GM06990 (cell line): ENCODE measurements at regions not wholly inside any gene's neighbourhood (a gene's known extent, or its start where the extent isn't known, plus 50 kb on each side); places are given as distances from the start of the nearest gene placed in this dataset.

Source experiments
- DNase-seq: peaks from one replicate; pipeline ENCODE4 v3.0.0-alpha.2; 2011; ENCODE audit not compliant: insufficient read length; ENCODE audit errors: extremely low read depth
- H3K27me3 ChIP-seq: replicated peaks from 2 replicates; pipeline ENCODE4 v1.6.0; 2011; ENCODE audit warnings: low read length; ENCODE audit not compliant: control insufficient read depth, insufficient read depth
- H3K36me3 ChIP-seq: 2 replicates; pipeline ENCODE4 v1.5.1; 2011; ENCODE audit warnings: low read length; ENCODE audit not compliant: control insufficient read depth, insufficient read depth
- H3K4me3 ChIP-seq: replicated peaks from 2 replicates; pipeline ENCODE4 v1.5.1; 2011; ENCODE audit warnings: low read depth, mild to moderate bottlenecking, control low read depth, low read length
- TF ChIP-seq, protein P1 (sequence below): IDR thresholded peaks from 2 replicates; pipeline ENCODE4 v1.5.1; 2011; ENCODE audit warnings: low read length, control low read depth, mild to moderate bottlenecking, inconsistent platforms; ENCODE audit not compliant: insufficient read depth, poor library complexity, severe bottlenecking

- TF ChIP-seq, protein P1, sequence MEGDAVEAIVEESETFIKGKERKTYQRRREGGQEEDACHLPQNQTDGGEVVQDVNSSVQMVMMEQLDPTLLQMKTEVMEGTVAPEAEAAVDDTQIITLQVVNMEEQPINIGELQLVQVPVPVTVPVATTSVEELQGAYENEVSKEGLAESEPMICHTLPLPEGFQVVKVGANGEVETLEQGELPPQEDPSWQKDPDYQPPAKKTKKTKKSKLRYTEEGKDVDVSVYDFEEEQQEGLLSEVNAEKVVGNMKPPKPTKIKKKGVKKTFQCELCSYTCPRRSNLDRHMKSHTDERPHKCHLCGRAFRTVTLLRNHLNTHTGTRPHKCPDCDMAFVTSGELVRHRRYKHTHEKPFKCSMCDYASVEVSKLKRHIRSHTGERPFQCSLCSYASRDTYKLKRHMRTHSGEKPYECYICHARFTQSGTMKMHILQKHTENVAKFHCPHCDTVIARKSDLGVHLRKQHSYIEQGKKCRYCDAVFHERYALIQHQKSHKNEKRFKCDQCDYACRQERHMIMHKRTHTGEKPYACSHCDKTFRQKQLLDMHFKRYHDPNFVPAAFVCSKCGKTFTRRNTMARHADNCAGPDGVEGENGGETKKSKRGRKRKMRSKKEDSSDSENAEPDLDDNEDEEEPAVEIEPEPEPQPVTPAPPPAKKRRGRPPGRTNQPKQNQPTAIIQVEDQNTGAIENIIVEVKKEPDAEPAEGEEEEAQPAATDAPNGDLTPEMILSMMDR, result no peak
- Histone ChIP-seq H3K36me3 (no peaks in the 10 kb centered on the region), H3K27me3 (no peaks in the 10 kb centered on the region; the same call in 1 of the 2 replicates), H3K4me3 (no peak overlapping the region)
- DNase-seq, result no peak
These were observed 113.1 kb upstream of the GUCA2B start for GRCh38 chr1:42040159-42040558.

GRCh38 chr1:42038261-42038660 is 114.9 kb upstream of the GUCA2B start:
- no peak for DNase-seq
- no peaks in the 10 kb centered on the region for H3K36me3 ChIP-seq
- H3K27me3 ChIP-seq, result no peaks in the 10 kb centered on the region; the same call in none of the 2 replicates
- TF ChIP-seq, protein P1, result no peak
- no peak overlapping the region for H3K4me3 ChIP-seq

DNA sequence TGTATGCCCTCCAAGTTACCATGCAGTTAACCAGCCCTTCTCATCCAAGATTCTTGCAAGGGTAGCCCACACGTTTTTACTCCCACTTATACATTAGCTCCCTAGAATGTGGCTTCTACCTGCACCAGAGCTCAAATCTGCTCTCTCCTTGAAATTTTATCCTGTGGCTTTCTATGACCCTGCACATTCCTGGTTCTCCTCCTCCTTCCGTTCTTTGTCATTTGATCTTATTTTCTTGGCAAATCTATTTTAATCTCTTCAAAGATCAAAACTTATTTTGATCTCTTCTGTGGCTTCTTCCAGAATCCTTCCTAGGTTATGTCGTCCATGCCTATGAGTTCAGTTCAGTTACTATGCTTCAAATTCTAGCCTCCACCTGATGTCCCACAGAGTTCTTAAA is 115.6 kb upstream of the GUCA2B start:
- Histone ChIP-seq H3K27me3 (no peaks in the 10 kb centered on the region; the same call in none of the 2 replicates), H3K4me3 (no peak overlapping the region), H3K36me3 (no peaks in the 10 kb centered on the region)
- TF ChIP-seq, protein P1, result no peak
- DNase-seq, result no peak

DNA sequence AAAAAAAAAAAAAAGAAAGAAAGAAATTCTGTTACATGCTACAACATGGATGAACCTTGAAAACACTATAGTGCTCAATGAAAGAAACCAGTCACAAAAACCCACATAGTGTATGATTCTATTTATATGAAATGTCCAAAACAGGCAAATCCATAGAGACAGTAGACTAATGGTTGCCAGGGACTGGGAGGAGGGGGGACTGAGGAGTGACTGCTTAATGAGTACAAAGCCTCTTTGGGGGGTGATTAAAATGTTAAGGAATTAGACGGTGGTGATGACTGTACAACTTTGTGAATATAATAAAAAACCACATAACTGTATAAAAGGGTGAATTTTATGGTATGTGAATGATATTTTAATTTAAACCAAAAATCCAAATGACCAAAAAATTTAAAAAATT is 116.0 kb upstream of the GUCA2B start:
- Histone ChIP-seq H3K36me3 (no peaks in the 10 kb centered on the region), H3K4me3 (no peak overlapping the region), H3K27me3 (no peaks in the 10 kb centered on the region; the same call in none of the 2 replicates)
- TF ChIP-seq, protein P1, result no peak
- no peak for DNase-seq

DNA sequence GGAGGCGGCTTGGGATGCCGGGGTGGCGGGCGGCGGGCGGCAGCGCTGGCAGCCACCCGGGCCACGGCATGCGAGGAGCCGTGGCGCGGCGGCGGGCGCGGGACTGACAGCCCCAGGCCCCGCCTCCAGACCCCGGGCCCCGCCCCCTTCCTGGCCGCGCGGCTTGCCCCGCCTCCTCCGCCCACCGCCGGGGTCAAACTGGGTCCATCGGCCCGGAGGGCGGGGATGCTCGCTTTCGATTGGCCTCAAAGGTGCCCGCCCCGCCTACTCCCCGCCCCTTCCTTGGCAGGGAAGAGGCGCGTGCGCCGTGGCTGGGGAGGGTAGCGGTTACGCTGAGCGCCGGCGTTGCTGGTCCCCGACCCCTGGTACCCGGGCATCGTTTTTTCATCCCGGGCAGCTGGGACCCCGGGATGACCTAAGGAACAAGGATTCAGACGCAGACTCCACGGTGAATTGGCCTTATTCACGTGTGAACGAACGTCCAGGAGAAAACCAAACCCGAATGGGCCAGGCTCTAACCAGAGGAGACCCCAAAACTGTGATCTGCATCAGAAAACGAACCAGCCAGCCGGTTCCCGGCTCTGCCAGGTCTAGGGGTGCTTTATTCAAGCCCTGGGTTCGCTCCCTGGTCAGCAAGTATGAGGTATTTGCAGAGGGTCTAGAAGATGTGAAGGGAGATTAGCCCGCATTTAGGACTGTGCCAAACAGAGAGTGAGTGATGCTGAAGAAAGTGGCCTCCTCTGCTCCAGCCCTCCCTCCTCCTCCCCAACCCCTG is 117.2 kb upstream of the GUCA2B start:
- H3K36me3 ChIP-seq, result no peaks in the 10 kb centered on the region
- H3K27me3 ChIP-seq, result no peaks in the 10 kb centered on the region; the same call in none of the 2 replicates
- H3K4me3 ChIP-seq, result peak overlapping the region; percentile 83
- peak; percentile 90 for DNase-seq
- TF ChIP-seq, protein P1, result no peak
